Cardiac muscle cell (in vitro differentiated cells and primary cell): ENCODE measurements at regions not wholly inside any gene's neighbourhood (a gene's known extent, or its start where the extent isn't known, plus 50 kb on each side); places are given as distances from the start of the nearest gene placed in this dataset.

Experiments
- DNase-seq, 2 donors: peaks; one replicate each; pipeline versions ENCODE4 v3.0.0 to v3.0.0-alpha.2; 2010 to 2017; ENCODE audit warnings: low read depth in 1 of 2, low spot score in 1 of 2
- H3K27ac ChIP-seq: fragments of 200-600 bp; sonication (generic); 2 replicates; pipeline ENCODE4 v1.5.1; 2016
- H3K27me3 ChIP-seq: fragments of 200-600 bp; sonication (generic); 2 replicates; pipeline ENCODE4 v1.6.0; 2016; ENCODE audit warnings: control low read depth
- H3K36me3 ChIP-seq: fragments of 200-600 bp; sonication (generic); 2 replicates; pipeline ENCODE4 v1.5.1; 2016; ENCODE audit warnings: control low read depth
- H3K4me1 ChIP-seq: fragments of 200-600 bp; sonication (generic); 2 replicates; pipeline ENCODE4 v1.8.1; 2017; ENCODE audit warnings: low read depth, mild to moderate bottlenecking, mixed run types
- H3K4me3 ChIP-seq: fragments of 200-600 bp; sonication (generic); 2 replicates; pipeline ENCODE4 v1.5.1; 2016; ENCODE audit warnings: mild to moderate bottlenecking
- H3K9me3 ChIP-seq: fragments of 200-600 bp; sonication (generic); 2 replicates; pipeline ENCODE4 v1.5.1; 2017; ENCODE audit warnings: low read depth, mild to moderate bottlenecking, control low read depth
- CTCF ChIP-seq: IDR thresholded peaks from 2 replicates; pipeline ENCODE4 v1.5.1; 2012; ENCODE audit warnings: low read depth, mild to moderate bottlenecking, low read length

GRCh38 chr14:98293576-98293975, 978.4 kb downstream of the BCL11B start:
- H3K36me3 ChIP-seq, result no peaks in the 10 kb centered on the region
- H3K4me3 ChIP-seq, result no peak overlapping the region
- no peak overlapping the region for H3K27ac ChIP-seq
- no peak for DNase-seq
- no peaks in the 10 kb centered on the region for H3K4me1 ChIP-seq
- no peaks in the 10 kb centered on the region for H3K9me3 ChIP-seq
- TF ChIP-seq CTCF, result no peak
- H3K27me3 ChIP-seq, result no peaks in the 10 kb centered on the region

GRCh38 chr14:98296895-98297294, 975.1 kb downstream of the BCL11B start:
- Histone ChIP-seq H3K36me3 (no peaks in the 10 kb centered on the region), H3K4me1 (no peaks in the 10 kb centered on the region)

GRCh38 chr14:98297567-98297966, 974.4 kb downstream of the BCL11B start:
- DNase-seq, result no peak
- H3K4me3 ChIP-seq, result no peak overlapping the region
- H3K36me3 ChIP-seq, result no peaks in the 10 kb centered on the region
- TF ChIP-seq CTCF, result no peak
- H3K9me3 ChIP-seq, result no peaks in the 10 kb centered on the region
- no peaks in the 10 kb centered on the region for H3K4me1 ChIP-seq
- H3K27me3 ChIP-seq, result no peaks in the 10 kb centered on the region
- no peak overlapping the region for H3K27ac ChIP-seq

More at GRCh38 chr14:98296895-98297294, 975.1 kb downstream of the BCL11B start:
- H3K9me3 ChIP-seq, result no peaks in the 10 kb centered on the region
- no peak for DNase-seq
- H3K27ac ChIP-seq, result no peak overlapping the region
- H3K27me3 ChIP-seq, result no peaks in the 10 kb centered on the region
- H3K4me3 ChIP-seq, result no peak overlapping the region
- no peak for TF ChIP-seq CTCF

- H3K27ac ChIP-seq, result no peak overlapping the region
- no peaks in the 10 kb centered on the region for H3K9me3 ChIP-seq
- TF ChIP-seq CTCF, result no peak
- H3K36me3 ChIP-seq, result no peaks in the 10 kb centered on the region
- no peaks in the 10 kb centered on the region for H3K27me3 ChIP-seq
- no peak overlapping the region for H3K4me3 ChIP-seq
- DNase-seq, result no peak
- H3K4me1 ChIP-seq, result no peaks in the 10 kb centered on the region
These were observed 973.3 kb downstream of the BCL11B start for GRCh38 chr14:98298481-98299244.

- Histone ChIP-seq H3K36me3 (no peaks in the 10 kb centered on the region), H3K27ac (no peak overlapping the region), H3K27me3 (no peaks in the 10 kb centered on the region), H3K4me3 (no peak overlapping the region), H3K9me3 (no peaks in the 10 kb centered on the region), H3K4me1 (no peaks in the 10 kb centered on the region)
- no peak for DNase-seq
- TF ChIP-seq CTCF, result no peak
These were observed 970.3 kb downstream of the BCL11B start for GRCh38 chr14:98301681-98302080.
